ENCODE measurements at regions not wholly inside any gene's neighbourhood (a gene's known extent, or its start where the extent isn't known, plus 50 kb on each side); places are given as distances from the start of the nearest gene placed in this dataset.

DNA sequence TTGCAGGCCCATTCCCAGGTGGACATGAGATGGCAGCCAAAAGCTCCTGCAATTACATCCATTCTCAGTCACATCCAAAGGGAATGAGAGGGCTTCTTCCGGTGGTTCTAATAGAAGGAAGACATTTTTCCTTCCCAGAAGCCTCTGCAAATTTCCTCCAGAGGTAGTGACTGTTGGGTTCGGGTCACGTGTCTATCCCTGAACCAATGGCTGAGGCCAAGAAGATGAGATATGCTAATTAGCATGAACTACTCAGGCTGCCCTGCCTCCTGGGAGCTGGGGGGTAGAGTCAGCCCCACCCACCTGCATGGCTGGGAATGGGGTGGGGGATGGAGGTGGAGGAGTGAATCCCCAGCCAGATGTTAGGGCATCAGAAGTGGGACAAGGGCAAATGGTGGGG lies 61.3 kb upstream of the IYD start:
- Histone ChIP-seq H2AK5ac (ENCODE audit: insufficient read length, low read length) (no peak overlapping the region), H2BK15ac (ENCODE audit: low read depth, low read length) (no peak overlapping the region), H4K5ac (ENCODE audit: insufficient read length, low read depth, low read length) (no peak overlapping the region), H3K79me2 (ENCODE audit: insufficient read depth, low read length) (no peaks in the 10 kb centered on the region), H3K27ac (ENCODE audit: insufficient read length, low read depth, low read length) (no peak overlapping the region), H4K91ac (ENCODE audit: insufficient read length, low read depth, low read length) (no peak overlapping the region), H3K4ac (ENCODE audit: low read depth, low read length) (no peak overlapping the region), H4K8ac (replicated peaks; ENCODE audit: insufficient read length, low read depth, low read length) (no peak overlapping the region), H3K14ac (ENCODE audit: insufficient read depth, low read length) (no peak overlapping the region), H3K4me2 (ENCODE audit: insufficient read depth, insufficient read length, low read length) (no peak overlapping the region), H3K23ac (ENCODE audit: insufficient read length, low read depth, low read length) (no peak overlapping the region), H3K9ac (ENCODE audit: extremely low read depth, insufficient read length, low read length) (no peak overlapping the region), H3K4me1 (ENCODE audit: insufficient read depth, low read length) (no peaks in the 10 kb centered on the region), H2BK5ac (ENCODE audit: insufficient read length, low read length) (no peak overlapping the region), H4K20me1 (ENCODE audit: control insufficient read depth, insufficient read depth, insufficient read length) (no peaks in the 10 kb centered on the region), H2AFZ (ENCODE audit: low read length) (no peak overlapping the region), H3K56ac (ENCODE audit: insufficient read length, low read depth, low read length) (no peak overlapping the region), H3K27me3 (ENCODE audit: insufficient read depth, low read length) (no peaks in the 10 kb centered on the region), H3T11ph (ENCODE audit: low read length) (no peak overlapping the region), H3K23me2 (ENCODE audit: insufficient read length, low read depth, low read length, poor library complexity, severe bottlenecking) (no peaks in the 10 kb centered on the region), H3K79me1 (ENCODE audit: insufficient read depth, low read depth, low read length, poor library complexity, severe bottlenecking) (no peaks in the 10 kb centered on the region), H3K9me3 (ENCODE audit: control insufficient read depth, low read depth, low read length) (no peaks in the 10 kb centered on the region), H2BK120ac (ENCODE audit: low read depth, low read length, poor library complexity, severe bottlenecking) (no peak overlapping the region), H3K18ac (ENCODE audit: insufficient read length, low read depth, low read length) (no peak overlapping the region), H2BK12ac (ENCODE audit: insufficient read length, low read depth, low read length) (no peak overlapping the region), H2BK20ac (ENCODE audit: low read depth, low read length, poor library complexity, severe bottlenecking) (no peak overlapping the region)
- no CpG with 5 or more reads among the region's 3 CpGs for WGBS (ENCODE audit: extremely low coverage, insufficient read length, low lambda C conversion rate)
- Mint-ChIP-seq H3K27ac (no peak overlapping the region), H3K36me3 (ENCODE audit: insufficient read depth in 1 of 3, low read depth in 3 of 3) (0 out of 7 replicates have a peak, but pooled peaks cover 0 to 2% (median 0%) of the 10 kb centered on the region in 3 experiments), H3K9me3 (no peaks in the 10 kb centered on the region), H3K4me1 (no peaks in the 10 kb centered on the region), H3K27me3 (ENCODE audit: low read depth) (peaks cover 17% of the 10 kb centered on the region), H3K4me3 (no peak overlapping the region)
- no peak for DNase-seq
- TF ChIP-seq, protein P1, sequence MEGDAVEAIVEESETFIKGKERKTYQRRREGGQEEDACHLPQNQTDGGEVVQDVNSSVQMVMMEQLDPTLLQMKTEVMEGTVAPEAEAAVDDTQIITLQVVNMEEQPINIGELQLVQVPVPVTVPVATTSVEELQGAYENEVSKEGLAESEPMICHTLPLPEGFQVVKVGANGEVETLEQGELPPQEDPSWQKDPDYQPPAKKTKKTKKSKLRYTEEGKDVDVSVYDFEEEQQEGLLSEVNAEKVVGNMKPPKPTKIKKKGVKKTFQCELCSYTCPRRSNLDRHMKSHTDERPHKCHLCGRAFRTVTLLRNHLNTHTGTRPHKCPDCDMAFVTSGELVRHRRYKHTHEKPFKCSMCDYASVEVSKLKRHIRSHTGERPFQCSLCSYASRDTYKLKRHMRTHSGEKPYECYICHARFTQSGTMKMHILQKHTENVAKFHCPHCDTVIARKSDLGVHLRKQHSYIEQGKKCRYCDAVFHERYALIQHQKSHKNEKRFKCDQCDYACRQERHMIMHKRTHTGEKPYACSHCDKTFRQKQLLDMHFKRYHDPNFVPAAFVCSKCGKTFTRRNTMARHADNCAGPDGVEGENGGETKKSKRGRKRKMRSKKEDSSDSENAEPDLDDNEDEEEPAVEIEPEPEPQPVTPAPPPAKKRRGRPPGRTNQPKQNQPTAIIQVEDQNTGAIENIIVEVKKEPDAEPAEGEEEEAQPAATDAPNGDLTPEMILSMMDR (conservative IDR thresholded peaks at IDR 0.05), result no peak
